SK-N-SH treated with all-trans-retinoic acid at 6 μM for 48 hours (cell line): ENCODE measurements at regions not wholly inside any gene's neighbourhood (a gene's known extent, or its start where the extent isn't known, plus 50 kb on each side); places are given as distances from the start of the nearest gene placed in this dataset.
A peak's percentile ranks its signal among the peaks of the same experiment; 100 is the strongest.

Source experiments
- ATAC-seq: fragments of 200-7000 bp; cut with Tn5 transposase; 3 replicates; pipeline ENCODE4 v1.9.1; 2020; ENCODE audit warnings: mild to moderate bottlenecking, moderate library complexity
- ARNTL ChIP-seq: fragments of 450-650 bp; formaldehyde crosslinking; IDR thresholded peaks from 2 replicates; pipeline ENCODE4 v1.5.0; 2020; ENCODE audit warnings: low read depth, mild to moderate bottlenecking, moderate library complexity, borderline replicate concordance
- BACH2 ChIP-seq: fragments of 250-450 bp; sonication (Bioruptor Pico); IDR thresholded peaks from 2 replicates; pipeline ENCODE4 v1.9.0; 2021; ENCODE audit warnings: mild to moderate bottlenecking, borderline replicate concordance
- CREB5 ChIP-seq: fragments of 250-450 bp; sonication (Bioruptor Pico); IDR thresholded peaks from 2 replicates; pipeline ENCODE4 v1.5.1; 2020; ENCODE audit warnings: low read depth, mild to moderate bottlenecking, moderate library complexity
- CSRNP3 ChIP-seq: fragments of 250-450 bp; sonication (Bioruptor Pico); IDR thresholded peaks from 2 replicates; pipeline ENCODE4 v1.5.1; 2021; ENCODE audit warnings: mild to moderate bottlenecking, moderate library complexity
- ESRRG ChIP-seq: fragments of 250-450 bp; sonication (Bioruptor Pico); IDR thresholded peaks from 2 replicates; pipeline ENCODE4 v1.6.1; 2021; ENCODE audit warnings: mild to moderate bottlenecking
- GLIS3 ChIP-seq: fragments of 250-450 bp; sonication (Bioruptor Pico); IDR thresholded peaks from 2 replicates; pipeline ENCODE4 v1.5.0; 2020; ENCODE audit warnings: mild to moderate bottlenecking, moderate library complexity
- ISL1 ChIP-seq: fragments of 250-450 bp; sonication (Bioruptor Pico); IDR thresholded peaks from 2 replicates; pipeline ENCODE4 v2.1.2; 2022; ENCODE audit warnings: mild to moderate bottlenecking, moderate library complexity
- OSR1 ChIP-seq: fragments of 250-450 bp; sonication (Bioruptor Pico); IDR thresholded peaks from 2 replicates; pipeline ENCODE4 v1.8.0; 2022; ENCODE audit warnings: moderate library complexity, mild to moderate bottlenecking, inconsistent platforms
- PATZ1 ChIP-seq: fragments of 250-450 bp; sonication (Bioruptor Pico); IDR thresholded peaks from 2 replicates; pipeline ENCODE4 v1.8.0; 2020; ENCODE audit warnings: mild to moderate bottlenecking, moderate library complexity, borderline replicate concordance
- POU6F1 ChIP-seq: fragments of 250-450 bp; sonication (Bioruptor Pico); IDR thresholded peaks from 2 replicates; pipeline ENCODE4 v1.8.0; 2021; ENCODE audit warnings: low read depth, mild to moderate bottlenecking, moderate library complexity, borderline replicate concordance
- PPARA ChIP-seq: fragments of 250-450 bp; sonication (Bioruptor Pico); IDR thresholded peaks from 2 replicates; pipeline ENCODE4 v1.5.0; 2020; ENCODE audit warnings: mild to moderate bottlenecking, borderline replicate concordance
- RARB ChIP-seq: fragments of 250-450 bp; sonication (Bioruptor Pico); IDR thresholded peaks from 2 replicates; pipeline ENCODE4 v1.8.0; 2021; ENCODE audit warnings: mild to moderate bottlenecking, moderate library complexity
- SNAI2 ChIP-seq: fragments of 250-450 bp; sonication (Bioruptor Pico); IDR thresholded peaks from 2 replicates; pipeline ENCODE4 v1.5.0; 2020; ENCODE audit warnings: mild to moderate bottlenecking, moderate library complexity
- TCF4 ChIP-seq: fragments of 250-450 bp; sonication (Bioruptor Pico); IDR thresholded peaks from 2 replicates; pipeline ENCODE4 v1.8.0; 2021; ENCODE audit warnings: mild to moderate bottlenecking, moderate library complexity, borderline replicate concordance
- TOX ChIP-seq: fragments of 250-450 bp; sonication (Bioruptor Pico); IDR thresholded peaks from 2 replicates; pipeline ENCODE4 v1.8.0; 2021; ENCODE audit warnings: mild to moderate bottlenecking, moderate library complexity, borderline replicate concordance
- TSHZ2 ChIP-seq: fragments of 250-450 bp; sonication (Bioruptor Pico); IDR thresholded peaks from 2 replicates; pipeline ENCODE4 v1.5.0; 2020; ENCODE audit warnings: mild to moderate bottlenecking, moderate library complexity
- ZC3H10 ChIP-seq: fragments of 250-450 bp; sonication (Bioruptor Pico); IDR thresholded peaks from 2 replicates; pipeline ENCODE4 v1.5.1; 2021; ENCODE audit warnings: mild to moderate bottlenecking, moderate library complexity
- ZFP3 ChIP-seq: fragments of 250-450 bp; sonication (Bioruptor Pico); IDR thresholded peaks from 2 replicates; pipeline ENCODE4 v1.5.0; 2020; ENCODE audit warnings: mild to moderate bottlenecking, moderate library complexity
- ZFP30 ChIP-seq: fragments of 450-650 bp; formaldehyde crosslinking; IDR thresholded peaks from 2 replicates; pipeline ENCODE4 v1.5.0; 2022; ENCODE audit warnings: mild to moderate bottlenecking, moderate library complexity
- ZNF565 ChIP-seq: fragments of 450-650 bp; formaldehyde crosslinking; conservative IDR thresholded peaks from 2 replicates; pipeline ENCODE4 v1.5.0; 2020; ENCODE audit warnings: low read depth, mild to moderate bottlenecking, moderate library complexity
- ZNF70 ChIP-seq: fragments of 450-650 bp; formaldehyde crosslinking; IDR thresholded peaks from 2 replicates; pipeline ENCODE4 v1.5.0; 2020; ENCODE audit warnings: mild to moderate bottlenecking, moderate library complexity
- ZNF8 ChIP-seq: fragments of 450-650 bp; formaldehyde crosslinking; IDR thresholded peaks from 2 replicates; pipeline ENCODE4 v1.5.0; 2020; ENCODE audit warnings: mild to moderate bottlenecking, moderate library complexity

- no peak for TF ChIP-seq ZNF565 (CRISPR knock-in tag)
- no peak; the same call in 1 of the 3 replicates for ATAC-seq
These were observed 174.0 kb upstream of the IL12B start for GRCh38 chr5:159504106-159504856.

- peak; percentile 86 for ATAC-seq
These were observed 174.6 kb upstream of the IL12B start for GRCh38 chr5:159504857-159505304.

GRCh38 chr5:159507055-159507454 is 176.8 kb upstream of the IL12B start:
- no peak for TF ChIP-seq CSRNP3 (CRISPR knock-in tag)
- no peak for TF ChIP-seq PPARA
- TF ChIP-seq, all 23 proteins: peak for 0
- no peak for ATAC-seq

More at GRCh38 chr5:159504857-159505304, 174.6 kb upstream of the IL12B start:
- TF ChIP-seq GLIS3 (CRISPR knock-in tag) (no peak), OSR1 (CRISPR knock-in tag) (no peak), CSRNP3 (CRISPR knock-in tag) (no peak), SNAI2 (CRISPR knock-in tag) (no peak), PPARA (no peak), ZFP30 (no peak), RARB (no peak), CREB5 (CRISPR knock-in tag) (no peak), ZNF8 (CRISPR knock-in tag) (no peak), POU6F1 (CRISPR knock-in tag) (no peak), ARNTL (CRISPR knock-in tag) (no peak), TCF4 (CRISPR knock-in tag) (no peak), ZNF565 (CRISPR knock-in tag) (no peak), ISL1 (CRISPR knock-in tag) (no peak), ESRRG (CRISPR knock-in tag) (no peak), ZFP3 (CRISPR knock-in tag) (no peak)
- TF ChIP-seq, all 23 proteins: peak for 0

GRCh38 chr5:159507661-159508060 is 177.4 kb upstream of the IL12B start:
- no peak for ATAC-seq
- no peak for TF ChIP-seq TCF4 (CRISPR knock-in tag)
- TF ChIP-seq TOX (CRISPR knock-in tag), result no peak
- TF ChIP-seq PATZ1 (CRISPR knock-in tag), result no peak
- no peak for TF ChIP-seq ZNF70 (CRISPR knock-in tag)
- TF ChIP-seq ZNF565 (CRISPR knock-in tag), result no peak
- no peak for TF ChIP-seq ISL1 (CRISPR knock-in tag)
- TF ChIP-seq PPARA, result no peak
- TF ChIP-seq CSRNP3 (CRISPR knock-in tag), result no peak
- no peak for TF ChIP-seq ZNF8 (CRISPR knock-in tag)
- no peak for TF ChIP-seq ZFP3 (CRISPR knock-in tag)
- TF ChIP-seq ZC3H10 (CRISPR knock-in tag), result no peak
- no peak for TF ChIP-seq BACH2
- no peak for TF ChIP-seq SNAI2 (CRISPR knock-in tag)
- TF ChIP-seq TSHZ2 (CRISPR knock-in tag), result no peak
- TF ChIP-seq ARNTL (CRISPR knock-in tag), result no peak
